ENCODE measurements at regions not wholly inside any gene's neighbourhood (a gene's known extent, or its start where the extent isn't known, plus 50 kb on each side); places are given as distances from the start of the nearest gene placed in this dataset.

DNA sequence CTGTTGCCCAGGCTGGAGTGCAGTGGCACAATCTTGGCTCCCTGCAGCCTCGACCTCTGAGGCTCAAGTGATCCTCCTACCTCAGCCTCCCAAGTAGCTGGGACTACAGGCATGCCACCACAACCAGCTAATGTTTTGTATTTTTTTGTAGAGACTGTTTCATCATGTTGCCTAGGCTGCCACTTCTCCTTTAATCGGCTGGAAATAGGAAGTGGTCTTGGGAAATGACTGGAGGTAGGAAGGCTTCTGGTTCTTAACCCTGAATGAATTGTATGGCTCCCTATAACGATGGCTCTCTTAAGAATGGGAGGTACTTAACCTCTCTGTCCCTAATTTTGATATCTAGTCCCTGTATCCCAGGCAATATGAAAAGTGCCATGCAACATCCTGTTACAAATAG, 113.9 kb upstream of the USP15 start:
- no peak for DNase-seq (ENCODE audit: insufficient read length, low spot score)
- TF ChIP-seq, protein P1, sequence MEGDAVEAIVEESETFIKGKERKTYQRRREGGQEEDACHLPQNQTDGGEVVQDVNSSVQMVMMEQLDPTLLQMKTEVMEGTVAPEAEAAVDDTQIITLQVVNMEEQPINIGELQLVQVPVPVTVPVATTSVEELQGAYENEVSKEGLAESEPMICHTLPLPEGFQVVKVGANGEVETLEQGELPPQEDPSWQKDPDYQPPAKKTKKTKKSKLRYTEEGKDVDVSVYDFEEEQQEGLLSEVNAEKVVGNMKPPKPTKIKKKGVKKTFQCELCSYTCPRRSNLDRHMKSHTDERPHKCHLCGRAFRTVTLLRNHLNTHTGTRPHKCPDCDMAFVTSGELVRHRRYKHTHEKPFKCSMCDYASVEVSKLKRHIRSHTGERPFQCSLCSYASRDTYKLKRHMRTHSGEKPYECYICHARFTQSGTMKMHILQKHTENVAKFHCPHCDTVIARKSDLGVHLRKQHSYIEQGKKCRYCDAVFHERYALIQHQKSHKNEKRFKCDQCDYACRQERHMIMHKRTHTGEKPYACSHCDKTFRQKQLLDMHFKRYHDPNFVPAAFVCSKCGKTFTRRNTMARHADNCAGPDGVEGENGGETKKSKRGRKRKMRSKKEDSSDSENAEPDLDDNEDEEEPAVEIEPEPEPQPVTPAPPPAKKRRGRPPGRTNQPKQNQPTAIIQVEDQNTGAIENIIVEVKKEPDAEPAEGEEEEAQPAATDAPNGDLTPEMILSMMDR (IDR thresholded peaks at IDR 0.05; ENCODE audit: insufficient read depth, missing control alignments), result no peak
- no peak for FAIRE-seq

DNA sequence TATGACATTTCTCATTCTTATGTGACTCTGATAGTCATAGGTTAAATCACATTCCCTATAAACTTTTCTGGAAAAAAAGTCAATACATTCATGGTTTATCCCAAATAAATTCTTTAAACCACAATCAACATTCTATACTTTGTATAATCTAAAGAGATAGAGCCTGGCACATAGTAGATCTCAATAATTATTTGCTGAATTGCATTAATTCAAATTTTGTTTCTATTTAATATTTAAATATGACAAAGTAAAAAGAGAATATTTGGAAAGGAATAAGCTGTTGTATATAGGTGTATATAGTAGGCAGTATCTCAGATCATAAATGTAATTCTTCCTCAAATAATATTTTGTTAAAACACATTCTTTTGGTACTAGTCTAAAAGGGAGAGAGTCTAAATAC, 102.2 kb upstream of the USP15 start:
- FAIRE-seq (no peak), DNase-seq (ENCODE audit: insufficient read length, low spot score) (no peak)
- TF ChIP-seq, protein P1 (IDR thresholded peaks at IDR 0.05; ENCODE audit: insufficient read depth, missing control alignments), result no peak

DNA sequence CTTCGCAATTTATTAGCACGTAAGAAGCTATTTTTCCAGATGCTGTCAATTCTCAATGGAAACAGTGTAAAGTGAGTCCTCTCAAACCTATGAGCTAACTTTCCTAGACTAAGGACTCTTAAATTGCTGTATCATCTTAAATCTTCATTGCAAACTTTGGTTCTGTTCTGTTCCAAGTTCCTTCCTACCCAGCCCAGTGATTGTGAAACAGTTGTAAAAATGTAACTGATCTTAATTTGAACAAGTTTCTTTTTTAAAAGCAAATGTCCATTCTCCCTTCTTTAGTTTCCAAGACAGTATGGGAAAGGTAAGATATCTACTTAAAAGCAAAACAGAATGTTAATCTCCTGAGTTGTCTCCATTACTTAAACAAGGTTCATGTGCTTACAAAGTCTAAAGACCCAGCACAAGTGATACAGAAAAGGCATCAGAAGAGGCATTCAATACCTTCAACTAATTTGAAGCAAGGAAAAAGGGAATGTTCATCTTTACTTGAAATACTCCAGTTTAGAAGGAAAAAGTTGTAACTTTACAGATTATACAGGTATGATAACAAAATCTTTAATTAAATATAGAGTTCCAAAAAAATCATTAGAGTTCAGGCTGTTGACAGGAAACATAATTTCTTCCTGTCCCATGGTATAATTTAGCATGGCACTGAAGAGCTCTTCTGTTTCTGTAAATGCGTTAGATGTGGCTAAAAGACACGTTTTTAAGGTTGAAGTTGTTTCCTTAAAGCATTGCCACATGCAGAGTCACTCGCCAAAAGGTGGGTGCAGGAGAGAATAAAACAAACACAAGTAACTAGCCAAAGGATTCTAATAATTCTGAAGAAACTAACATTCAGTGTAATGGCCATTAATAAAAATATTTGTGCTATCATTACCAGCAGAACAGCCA, 101.5 kb upstream of the USP15 start:
- TF ChIP-seq, protein P1 (IDR thresholded peaks at IDR 0.05; ENCODE audit: insufficient read depth, missing control alignments), result no peak
- no peak for FAIRE-seq
- DNase-seq (ENCODE audit: insufficient read length, low spot score), result no peak

DNA sequence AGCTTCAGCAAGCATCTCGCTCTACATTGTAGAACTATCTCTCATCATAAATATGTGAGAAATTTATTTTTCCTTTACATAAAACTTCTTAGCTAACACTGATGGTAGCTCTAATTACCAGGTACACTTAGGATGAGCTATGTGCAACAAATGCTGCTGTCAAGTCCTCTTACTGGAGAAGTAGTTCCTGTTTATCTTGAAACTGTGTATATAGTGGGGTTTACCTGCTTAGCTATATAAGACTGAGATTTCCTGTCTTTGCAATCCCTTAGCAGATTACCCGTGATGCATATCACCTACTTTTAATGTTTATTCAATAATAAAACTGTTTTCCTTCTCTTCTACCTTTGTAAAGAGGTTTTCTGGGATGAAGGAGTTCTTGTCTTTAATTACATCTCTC, 98.0 kb upstream of the USP15 start:
- no peak for DNase-seq (ENCODE audit: insufficient read length, low spot score)
- no peak for FAIRE-seq
- TF ChIP-seq, protein P1 (IDR thresholded peaks at IDR 0.05; ENCODE audit: insufficient read depth, missing control alignments), result no peak

DNA sequence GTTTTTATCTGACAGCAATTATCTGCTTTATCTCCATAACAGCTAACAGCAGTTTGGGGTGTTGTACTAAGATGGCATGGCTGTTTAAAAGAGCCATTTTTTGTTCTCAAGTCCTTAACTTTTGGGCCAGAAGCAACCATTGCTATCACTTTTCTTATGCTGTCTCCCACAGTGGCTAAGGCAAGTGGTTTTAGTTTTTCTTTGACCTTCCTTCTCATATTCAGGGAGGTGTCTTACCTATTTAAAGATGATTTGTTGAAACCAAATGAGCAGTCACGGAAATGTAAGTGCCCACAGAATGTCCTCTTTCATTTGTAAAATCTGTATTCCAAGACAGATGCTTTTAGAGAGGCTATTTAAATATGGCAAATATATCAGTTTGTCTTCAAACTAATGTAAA, 96.8 kb upstream of the USP15 start:
- no peak for DNase-seq (ENCODE audit: insufficient read length, low spot score)
- TF ChIP-seq, protein P1 (IDR thresholded peaks at IDR 0.05; ENCODE audit: insufficient read depth, missing control alignments), result no peak
- no peak for FAIRE-seq

DNA sequence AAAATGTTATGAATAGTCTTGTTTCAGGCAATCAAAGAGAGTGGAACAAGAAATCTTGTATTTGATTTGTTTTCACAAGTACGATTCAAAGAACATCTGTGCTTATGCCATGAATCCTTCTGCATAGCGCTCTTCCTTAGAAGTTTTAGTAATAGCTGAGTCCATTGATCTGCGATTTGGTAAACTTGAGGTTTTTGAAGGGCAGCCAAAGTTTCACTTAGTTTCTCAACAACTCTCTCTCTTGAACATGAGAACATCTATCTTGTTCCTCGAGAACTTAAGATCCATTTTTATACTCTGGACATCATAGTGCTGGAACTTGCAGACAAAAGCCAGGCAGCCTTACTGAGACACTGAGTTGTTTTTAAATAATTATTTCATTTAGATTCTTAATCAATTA, 96.2 kb upstream of the USP15 start:
- DNase-seq (ENCODE audit: insufficient read length, low spot score) (no peak), FAIRE-seq (no peak)
- TF ChIP-seq, protein P1 (IDR thresholded peaks at IDR 0.05; ENCODE audit: insufficient read depth, missing control alignments), result no peak

DNA sequence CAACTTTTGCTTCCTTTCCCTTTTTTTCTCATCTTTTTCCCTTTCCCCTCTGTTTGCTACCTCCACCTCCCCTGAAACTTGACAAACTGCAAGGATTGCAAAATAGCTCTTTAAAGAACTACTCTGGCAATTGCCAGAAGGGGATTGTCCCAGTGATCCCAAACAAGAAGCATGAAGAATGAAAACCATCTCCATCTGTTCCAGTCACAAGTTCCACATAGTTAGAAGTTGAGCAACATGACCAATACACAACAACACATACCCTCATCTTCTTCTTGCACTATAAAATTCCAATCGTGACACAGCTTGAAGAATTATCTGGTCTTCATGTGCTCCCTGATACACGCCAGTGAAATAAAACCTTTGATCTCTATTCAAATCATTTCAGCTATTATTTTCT, 93.7 kb upstream of the USP15 start:
- TF ChIP-seq, protein P1 (IDR thresholded peaks at IDR 0.05; ENCODE audit: insufficient read depth, missing control alignments), result no peak
- no peak for FAIRE-seq

More for the DNA sequence above, 93.7 kb upstream of the USP15 start:
- no peak for DNase-seq (ENCODE audit: insufficient read length, low spot score)
